Upper lobe of left lung (tissue), 6 donors: ENCODE measurements at regions not wholly inside any gene's neighbourhood (a gene's known extent, or its start where the extent isn't known, plus 50 kb on each side); places are given as distances from the start of the nearest gene placed in this dataset.
"Not testable (repeated sequence)": the region's sequence is repeated elsewhere in the genome, so short reads cannot be mapped to it uniquely, and the experiment has no call there.

ENCODE experiments used
- ATAC-seq, 2 donors: fragments of 200-7000 bp; cut with Tn5 transposase; one replicate each; pipeline ENCODE4 v1.9.1; 2022; ENCODE audit warnings: mild to moderate bottlenecking in 2 of 2, moderate library complexity in 2 of 2; ENCODE audit not compliant: low FRiP score in 2 of 2
- DNase-seq, 2 donors: peaks; one replicate each; pipeline ENCODE4 v3.0.0-alpha.2; 2019 to 2020
- H3K27ac ChIP-seq, 4 donors: fragments of 200-600 bp; sonication (generic); one replicate each; pipeline ENCODE4 v1.5.1; 2016 to 2019
- H3K27me3 ChIP-seq, 4 donors: fragments of 200-600 bp; sonication (generic); one replicate each; pipeline ENCODE4 v1.5.1; 2017 to 2019
- H3K36me3 ChIP-seq, 4 donors: fragments of 200-600 bp; sonication (generic); one replicate each; pipeline ENCODE4 v1.5.1; 2016 to 2019
- H3K4me1 ChIP-seq, 4 donors: fragments of 200-600 bp; sonication (generic); one replicate each; pipeline ENCODE4 v1.5.1; 2018 to 2019
- H3K4me3 ChIP-seq, 4 donors: fragments of 200-600 bp; sonication (generic); one replicate each; pipeline ENCODE4 v1.5.1; 2017 to 2019; ENCODE audit warnings: mild to moderate bottlenecking in 2 of 4, moderate library complexity in 1 of 4
- H3K9me3 ChIP-seq, 4 donors: fragments of 200-600 bp; sonication (generic); one replicate each; pipeline ENCODE4 v1.5.1; 2018 to 2019
- EP300 ChIP-seq, 4 donors: sonication (generic); formaldehyde crosslinking; IDR thresholded peaks; one replicate each; pipeline ENCODE4 v1.5.1; 2017; ENCODE audit warnings: antibody characterized with exemption in 4 of 4, control low read depth in 2 of 4
- POLR2A ChIP-seq, 4 donors: fragments of 450-650 bp; IDR thresholded peaks; one replicate each; pipeline ENCODE4 v1.5.1; 2016 to 2017; ENCODE audit warnings: antibody characterized with exemption in 4 of 4, mild to moderate bottlenecking in 2 of 4
- POLR2AphosphoS5 ChIP-seq, 2 donors: sonication (generic); formaldehyde crosslinking; IDR thresholded peaks; one replicate each; pipeline ENCODE4 v1.5.1; 2017; ENCODE audit warnings: antibody characterized with exemption in 2 of 2
- WGBS, 2 donors: methylation state at CpG; one replicate each; pipeline ENCODE4 v1.1.5; 2017 to 2018; 5-methylcytosine and 5-hydroxymethylcytosine counted together
- TF ChIP-seq, protein P1 (sequence below), 6 experiments: fragments of 450-650 bp in 4 of 6; fragments of 200-600 bp in 2 of 6; sonication (generic) in 2 of 6; IDR thresholded peaks; one replicate each; pipeline ENCODE4 v1.5.1; 2016 to 2019; ENCODE audit warnings: antibody characterized with exemption in 6 of 6
- donor health status: DM: no; HTN: no; CAD: no; lungs with moderate emphysema.
- donor health status: DM: no; HTN: yes; CAD: no; lungs with severe emphysema.

DNA sequence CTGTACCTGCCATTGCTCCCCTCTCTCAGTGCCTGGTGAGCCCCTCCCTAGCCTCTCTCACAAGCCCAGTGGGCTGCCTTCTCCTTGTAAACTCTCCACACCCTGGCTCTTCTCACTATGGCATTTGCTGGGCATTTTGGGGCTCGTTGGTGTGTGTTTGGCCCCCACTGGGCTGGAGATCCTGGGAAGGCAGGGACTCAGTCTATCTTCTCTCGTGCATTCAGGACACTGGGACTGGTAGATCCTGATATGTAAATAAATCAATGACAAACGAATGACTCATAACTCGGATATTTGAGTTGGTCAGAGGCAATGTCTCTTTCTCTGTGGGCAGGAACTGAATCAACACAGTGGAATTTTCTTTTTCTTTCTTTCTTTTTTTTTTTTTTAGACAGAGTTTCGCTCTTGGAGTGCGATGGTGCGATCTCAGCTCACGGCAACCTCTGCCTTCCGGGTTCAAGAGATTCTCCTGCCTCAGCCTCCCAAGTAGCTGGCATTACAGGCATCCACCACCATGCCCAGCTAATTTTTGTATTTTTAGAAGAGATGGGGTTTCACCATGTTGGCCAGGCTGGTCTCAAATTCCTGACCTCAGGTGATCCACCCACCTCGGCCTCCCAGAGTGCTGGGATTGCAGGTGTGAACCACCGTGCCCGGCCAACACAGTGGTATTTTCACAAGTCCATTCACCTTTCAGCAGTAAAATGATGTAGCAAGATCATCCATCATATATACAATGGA, 144.6 kb upstream of the SPRED2 start:
- H3K27ac ChIP-seq: no peak overlapping the region
- no peak overlapping the region for H3K4me3 ChIP-seq
- H3K27me3 ChIP-seq: no peaks in the 10 kb centered on the region
- H3K9me3 ChIP-seq: no peaks in the 10 kb centered on the region
- peaks cover 0 to 13% (median 0%) of the 10 kb centered on the region in 4 donors for H3K4me1 ChIP-seq
- peak in 1 of 2 donors; percentile 73 for ATAC-seq
- H3K36me3 ChIP-seq: no peaks in the 10 kb centered on the region
- TF ChIP-seq POLR2AphosphoS5 (IDR thresholded peaks at IDR 0.05) (no peak), POLR2A (IDR thresholded peaks at IDR 0.05) (no peak), EP300 (IDR thresholded peaks at IDR 0.05) (no peak)
- TF ChIP-seq, protein P1, sequence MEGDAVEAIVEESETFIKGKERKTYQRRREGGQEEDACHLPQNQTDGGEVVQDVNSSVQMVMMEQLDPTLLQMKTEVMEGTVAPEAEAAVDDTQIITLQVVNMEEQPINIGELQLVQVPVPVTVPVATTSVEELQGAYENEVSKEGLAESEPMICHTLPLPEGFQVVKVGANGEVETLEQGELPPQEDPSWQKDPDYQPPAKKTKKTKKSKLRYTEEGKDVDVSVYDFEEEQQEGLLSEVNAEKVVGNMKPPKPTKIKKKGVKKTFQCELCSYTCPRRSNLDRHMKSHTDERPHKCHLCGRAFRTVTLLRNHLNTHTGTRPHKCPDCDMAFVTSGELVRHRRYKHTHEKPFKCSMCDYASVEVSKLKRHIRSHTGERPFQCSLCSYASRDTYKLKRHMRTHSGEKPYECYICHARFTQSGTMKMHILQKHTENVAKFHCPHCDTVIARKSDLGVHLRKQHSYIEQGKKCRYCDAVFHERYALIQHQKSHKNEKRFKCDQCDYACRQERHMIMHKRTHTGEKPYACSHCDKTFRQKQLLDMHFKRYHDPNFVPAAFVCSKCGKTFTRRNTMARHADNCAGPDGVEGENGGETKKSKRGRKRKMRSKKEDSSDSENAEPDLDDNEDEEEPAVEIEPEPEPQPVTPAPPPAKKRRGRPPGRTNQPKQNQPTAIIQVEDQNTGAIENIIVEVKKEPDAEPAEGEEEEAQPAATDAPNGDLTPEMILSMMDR (IDR thresholded peaks at IDR 0.05): no peak
- DNase-seq: no peak
- WGBS, 2 donors: 61% methylated on average over 12 of the region's 12 CpGs

GRCh38 chr2:65576278-65576677, 143.9 kb upstream of the SPRED2 start:
- H3K27me3 ChIP-seq: no peaks in the 10 kb centered on the region
- TF ChIP-seq EP300 (IDR thresholded peaks at IDR 0.05) (no peak), POLR2A (IDR thresholded peaks at IDR 0.05) (no peak), POLR2AphosphoS5 (IDR thresholded peaks at IDR 0.05) (no peak)
- TF ChIP-seq, protein P1 (IDR thresholded peaks at IDR 0.05): no peak
- DNase-seq (no peak), ATAC-seq (no peak)
- peaks cover 0 to 13% (median 0%) of the 10 kb centered on the region in 4 donors for H3K4me1 ChIP-seq
- H3K9me3 ChIP-seq: no peaks in the 10 kb centered on the region
- H3K4me3 ChIP-seq: no peak overlapping the region
- no peaks in the 10 kb centered on the region for H3K36me3 ChIP-seq
- WGBS, 2 donors: 87 to 90% methylated on average over 1 of the region's 1 CpG
- no peak overlapping the region for H3K27ac ChIP-seq

- H3K4me3 ChIP-seq: no peak overlapping the region
- no peak overlapping the region for H3K27ac ChIP-seq
- H3K9me3 ChIP-seq: no peaks in the 10 kb centered on the region
- TF ChIP-seq POLR2AphosphoS5 (IDR thresholded peaks at IDR 0.05): no peak
- TF ChIP-seq, protein P1 (IDR thresholded peaks at IDR 0.05): no peak
- TF ChIP-seq EP300 (IDR thresholded peaks at IDR 0.05): no peak
- TF ChIP-seq POLR2A (IDR thresholded peaks at IDR 0.05): no peak
- peaks cover 0 to 13% (median 0%) of the 10 kb centered on the region in 4 donors for H3K4me1 ChIP-seq
- H3K36me3 ChIP-seq: no peaks in the 10 kb centered on the region
- DNase-seq (no peak), ATAC-seq (no peak)
- H3K27me3 ChIP-seq: no peaks in the 10 kb centered on the region
- 37 to 38% methylated on average over 4 of the region's 4 CpGs for WGBS, 2 donors
Observed at GRCh38 chr2:65574993-65575392, 142.6 kb upstream of the SPRED2 start.

DNA sequence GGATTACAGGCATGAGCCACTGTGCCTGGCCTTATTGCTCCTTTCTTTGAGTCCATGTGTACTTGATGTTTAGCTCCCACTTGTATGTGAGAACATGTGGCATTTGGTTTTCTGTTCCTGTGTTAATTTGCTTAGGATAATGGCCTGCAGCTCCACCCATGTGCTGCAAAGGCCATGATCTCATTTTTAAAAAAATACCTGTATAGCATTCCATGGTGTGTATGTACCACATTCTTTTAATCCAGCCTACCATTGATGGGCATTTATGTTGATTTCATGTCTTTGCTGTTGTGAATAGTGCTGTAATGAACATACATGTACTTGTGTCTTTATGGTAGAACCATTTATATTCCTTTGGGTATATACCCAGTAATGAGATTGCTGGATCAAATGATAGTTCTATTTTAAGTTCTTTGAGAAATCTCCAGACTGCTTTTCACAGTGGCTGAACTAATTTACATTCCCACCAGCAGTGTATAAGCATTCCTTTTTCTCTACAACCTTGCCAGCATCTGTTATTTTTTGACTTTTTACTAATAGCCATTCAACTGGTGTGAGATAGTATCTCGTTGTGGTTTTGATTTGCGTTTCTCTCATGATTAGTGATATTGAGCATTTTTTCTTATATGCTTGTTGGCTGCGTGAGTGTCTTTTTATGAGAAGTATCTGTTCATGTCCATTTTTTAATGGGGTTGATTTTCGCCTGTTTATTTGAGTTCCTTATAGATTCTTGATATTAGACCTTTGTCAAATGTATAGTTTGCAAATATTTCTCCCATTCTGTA, 136.4 kb upstream of the SPRED2 start:
- H3K4me1 ChIP-seq, H3K36me3 ChIP-seq, H3K27me3 ChIP-seq, DNase-seq, ATAC-seq, H3K4me3 ChIP-seq, H3K27ac ChIP-seq, H3K9me3 ChIP-seq: not testable (repeated sequence)
- 75 to 89% methylated on average over 4 of the region's 4 CpGs for WGBS, 2 donors

DNA sequence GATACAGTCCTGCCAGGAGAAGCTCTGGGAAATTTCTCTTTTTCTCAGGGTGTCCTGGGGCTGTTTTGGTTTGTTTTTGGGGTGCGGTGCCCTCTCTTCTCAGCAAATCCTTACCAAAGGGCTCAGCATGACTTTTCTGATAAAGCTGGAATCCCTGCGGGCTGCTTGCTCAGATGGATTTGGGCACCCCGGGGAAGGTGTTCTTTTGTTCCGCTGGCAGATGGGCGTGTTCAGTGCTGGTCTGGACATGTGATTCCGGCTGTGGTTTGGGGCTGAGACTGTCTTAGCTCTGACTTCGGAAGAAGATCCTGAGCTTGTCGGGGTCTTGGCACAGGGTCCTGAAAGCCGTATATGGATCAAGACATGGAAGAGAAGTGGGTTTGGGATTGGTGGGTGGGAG, 134.2 kb upstream of the SPRED2 start:
- H3K4me3 ChIP-seq: no peak overlapping the region

More for the DNA sequence above, 134.2 kb upstream of the SPRED2 start:
- H3K27me3 ChIP-seq: no peaks in the 10 kb centered on the region
- H3K36me3 ChIP-seq: no peaks in the 10 kb centered on the region
- no peak for DNase-seq
- TF ChIP-seq POLR2A (IDR thresholded peaks at IDR 0.05) (no peak), POLR2AphosphoS5 (IDR thresholded peaks at IDR 0.05) (no peak), EP300 (IDR thresholded peaks at IDR 0.05) (no peak)
- TF ChIP-seq, protein P1 (IDR thresholded peaks at IDR 0.05): no peak
- no peaks in the 10 kb centered on the region for H3K9me3 ChIP-seq
- WGBS, 2 donors: 68 to 69% methylated on average over 7 to 9 of the region's 9 CpGs
- H3K4me1 ChIP-seq: no peaks in the 10 kb centered on the region
- ATAC-seq: peak in 1 of 2 donors; percentile 65
- no peak overlapping the region for H3K27ac ChIP-seq
